ENCODE measurements at regions not wholly inside any gene's neighbourhood (a gene's known extent, or its start where the extent isn't known, plus 50 kb on each side); places are given as distances from the start of the nearest gene placed in this dataset.

DNA sequence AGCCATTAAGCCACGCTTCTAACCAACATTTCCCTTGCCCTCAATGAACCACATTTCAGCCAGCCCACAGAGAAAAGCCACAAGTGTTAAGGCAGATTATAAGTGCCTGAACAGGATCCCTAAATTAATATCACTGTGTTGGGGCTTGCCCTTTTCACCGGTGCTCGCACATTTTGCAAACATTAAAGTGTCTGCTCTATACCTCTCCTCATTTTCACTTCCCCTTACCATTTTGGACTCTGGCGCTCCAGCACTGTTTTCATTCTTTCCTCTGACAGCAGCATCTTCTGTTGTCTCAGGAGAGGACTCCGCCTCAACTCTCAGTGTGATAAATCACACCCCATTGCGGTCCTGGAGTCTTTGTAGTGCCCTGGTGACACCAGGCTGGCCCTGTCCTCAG lies 274.2 kb downstream of the BAMBI start:
- TF ChIP-seq, protein P1, sequence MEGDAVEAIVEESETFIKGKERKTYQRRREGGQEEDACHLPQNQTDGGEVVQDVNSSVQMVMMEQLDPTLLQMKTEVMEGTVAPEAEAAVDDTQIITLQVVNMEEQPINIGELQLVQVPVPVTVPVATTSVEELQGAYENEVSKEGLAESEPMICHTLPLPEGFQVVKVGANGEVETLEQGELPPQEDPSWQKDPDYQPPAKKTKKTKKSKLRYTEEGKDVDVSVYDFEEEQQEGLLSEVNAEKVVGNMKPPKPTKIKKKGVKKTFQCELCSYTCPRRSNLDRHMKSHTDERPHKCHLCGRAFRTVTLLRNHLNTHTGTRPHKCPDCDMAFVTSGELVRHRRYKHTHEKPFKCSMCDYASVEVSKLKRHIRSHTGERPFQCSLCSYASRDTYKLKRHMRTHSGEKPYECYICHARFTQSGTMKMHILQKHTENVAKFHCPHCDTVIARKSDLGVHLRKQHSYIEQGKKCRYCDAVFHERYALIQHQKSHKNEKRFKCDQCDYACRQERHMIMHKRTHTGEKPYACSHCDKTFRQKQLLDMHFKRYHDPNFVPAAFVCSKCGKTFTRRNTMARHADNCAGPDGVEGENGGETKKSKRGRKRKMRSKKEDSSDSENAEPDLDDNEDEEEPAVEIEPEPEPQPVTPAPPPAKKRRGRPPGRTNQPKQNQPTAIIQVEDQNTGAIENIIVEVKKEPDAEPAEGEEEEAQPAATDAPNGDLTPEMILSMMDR (conservative IDR thresholded peaks at IDR 0.05; ENCODE audit: low read length): no peak
- TF ChIP-seq EZH2phosphoT487 (IDR thresholded peaks at IDR 0.05; ENCODE audit: borderline replicate concordance): no peak

Data from Loucy (cell line).